Upper lobe of left lung (tissue), 4 donors: ENCODE measurements at regions not wholly inside any gene's neighbourhood (a gene's known extent, or its start where the extent isn't known, plus 50 kb on each side); places are given as distances from the start of the nearest gene placed in this dataset.

Source experiments
- EP300 ChIP-seq, 4 donors: sonication (generic); formaldehyde crosslinking; IDR thresholded peaks; one replicate each; pipeline ENCODE4 v1.5.1; 2017; ENCODE audit warnings: antibody characterized with exemption in 4 of 4, control low read depth in 2 of 4
- POLR2A ChIP-seq, 4 donors: fragments of 450-650 bp; IDR thresholded peaks; one replicate each; pipeline ENCODE4 v1.5.1; 2016 to 2017; ENCODE audit warnings: antibody characterized with exemption in 4 of 4, mild to moderate bottlenecking in 2 of 4
- POLR2AphosphoS5 ChIP-seq, 2 donors: sonication (generic); formaldehyde crosslinking; IDR thresholded peaks; one replicate each; pipeline ENCODE4 v1.5.1; 2017; ENCODE audit warnings: antibody characterized with exemption in 2 of 2
- TF ChIP-seq, protein P1 (sequence below), 6 experiments: fragments of 450-650 bp in 4 of 6; fragments of 200-600 bp in 2 of 6; sonication (generic) in 2 of 6; IDR thresholded peaks; one replicate each; pipeline ENCODE4 v1.5.1; 2016 to 2019; ENCODE audit warnings: antibody characterized with exemption in 6 of 6

DNA sequence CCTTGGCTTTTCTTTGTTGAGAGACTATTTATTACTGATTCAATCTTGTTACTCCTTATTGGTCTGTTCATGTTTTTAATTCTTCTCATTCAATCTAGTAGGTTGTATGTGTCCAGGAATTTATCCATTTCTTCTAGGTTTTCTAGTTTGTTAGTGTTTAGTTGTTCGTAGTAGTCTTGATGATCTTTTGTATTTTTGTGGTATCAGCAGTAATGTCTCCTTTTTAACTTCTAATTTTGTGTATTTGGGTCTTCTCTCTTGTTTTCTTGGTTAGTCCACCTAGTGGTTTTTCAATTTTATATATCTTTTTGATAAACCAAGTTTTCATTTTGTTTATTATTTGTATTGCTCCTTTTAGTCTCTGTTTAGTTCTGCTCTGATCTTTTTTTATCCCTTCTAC lies 546.9 kb upstream of the TPK1 start:
- no peak for TF ChIP-seq POLR2AphosphoS5 (IDR thresholded peaks at IDR 0.05)
- no peak for TF ChIP-seq POLR2A (IDR thresholded peaks at IDR 0.05)
- TF ChIP-seq, protein P1, sequence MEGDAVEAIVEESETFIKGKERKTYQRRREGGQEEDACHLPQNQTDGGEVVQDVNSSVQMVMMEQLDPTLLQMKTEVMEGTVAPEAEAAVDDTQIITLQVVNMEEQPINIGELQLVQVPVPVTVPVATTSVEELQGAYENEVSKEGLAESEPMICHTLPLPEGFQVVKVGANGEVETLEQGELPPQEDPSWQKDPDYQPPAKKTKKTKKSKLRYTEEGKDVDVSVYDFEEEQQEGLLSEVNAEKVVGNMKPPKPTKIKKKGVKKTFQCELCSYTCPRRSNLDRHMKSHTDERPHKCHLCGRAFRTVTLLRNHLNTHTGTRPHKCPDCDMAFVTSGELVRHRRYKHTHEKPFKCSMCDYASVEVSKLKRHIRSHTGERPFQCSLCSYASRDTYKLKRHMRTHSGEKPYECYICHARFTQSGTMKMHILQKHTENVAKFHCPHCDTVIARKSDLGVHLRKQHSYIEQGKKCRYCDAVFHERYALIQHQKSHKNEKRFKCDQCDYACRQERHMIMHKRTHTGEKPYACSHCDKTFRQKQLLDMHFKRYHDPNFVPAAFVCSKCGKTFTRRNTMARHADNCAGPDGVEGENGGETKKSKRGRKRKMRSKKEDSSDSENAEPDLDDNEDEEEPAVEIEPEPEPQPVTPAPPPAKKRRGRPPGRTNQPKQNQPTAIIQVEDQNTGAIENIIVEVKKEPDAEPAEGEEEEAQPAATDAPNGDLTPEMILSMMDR (IDR thresholded peaks at IDR 0.05): no peak
- TF ChIP-seq EP300 (IDR thresholded peaks at IDR 0.05): no peak
